ENCODE measurements at regions not wholly inside any gene's neighbourhood (a gene's known extent, or its start where the extent isn't known, plus 50 kb on each side); places are given as distances from the start of the nearest gene placed in this dataset.
"Not testable (repeated sequence)": the region's sequence is repeated elsewhere in the genome, so short reads cannot be mapped to it uniquely, and the experiment has no call there.

DNA sequence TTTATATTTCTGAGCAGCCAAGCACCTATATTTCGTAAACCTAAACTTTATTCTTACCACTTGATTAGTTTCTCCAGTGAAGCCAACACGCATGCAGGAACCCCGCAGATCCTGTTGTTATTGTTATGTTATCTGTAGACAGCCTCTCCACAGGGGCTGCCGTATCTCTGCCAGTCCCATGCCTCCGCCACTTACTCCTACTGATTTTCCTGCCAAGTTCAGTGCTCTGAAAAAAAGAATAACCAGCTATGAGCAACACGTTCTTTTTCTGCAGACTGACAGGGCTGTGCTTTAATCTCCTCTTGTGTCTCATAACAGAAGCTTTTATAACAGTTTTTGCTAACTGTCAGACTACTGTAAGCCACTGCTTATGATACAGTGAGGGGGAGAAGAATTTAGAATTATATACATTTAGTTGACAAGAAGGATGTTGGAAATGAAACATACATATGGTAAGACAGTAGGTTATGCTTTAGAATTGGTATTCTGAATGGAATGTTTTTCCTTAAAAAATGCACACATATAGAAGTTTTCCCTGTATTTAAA lies 347.4 kb downstream of the SI start:
- H3K4me3 ChIP-seq (ENCODE audit: low read length): no peak overlapping the region
- TF ChIP-seq, protein P1, sequence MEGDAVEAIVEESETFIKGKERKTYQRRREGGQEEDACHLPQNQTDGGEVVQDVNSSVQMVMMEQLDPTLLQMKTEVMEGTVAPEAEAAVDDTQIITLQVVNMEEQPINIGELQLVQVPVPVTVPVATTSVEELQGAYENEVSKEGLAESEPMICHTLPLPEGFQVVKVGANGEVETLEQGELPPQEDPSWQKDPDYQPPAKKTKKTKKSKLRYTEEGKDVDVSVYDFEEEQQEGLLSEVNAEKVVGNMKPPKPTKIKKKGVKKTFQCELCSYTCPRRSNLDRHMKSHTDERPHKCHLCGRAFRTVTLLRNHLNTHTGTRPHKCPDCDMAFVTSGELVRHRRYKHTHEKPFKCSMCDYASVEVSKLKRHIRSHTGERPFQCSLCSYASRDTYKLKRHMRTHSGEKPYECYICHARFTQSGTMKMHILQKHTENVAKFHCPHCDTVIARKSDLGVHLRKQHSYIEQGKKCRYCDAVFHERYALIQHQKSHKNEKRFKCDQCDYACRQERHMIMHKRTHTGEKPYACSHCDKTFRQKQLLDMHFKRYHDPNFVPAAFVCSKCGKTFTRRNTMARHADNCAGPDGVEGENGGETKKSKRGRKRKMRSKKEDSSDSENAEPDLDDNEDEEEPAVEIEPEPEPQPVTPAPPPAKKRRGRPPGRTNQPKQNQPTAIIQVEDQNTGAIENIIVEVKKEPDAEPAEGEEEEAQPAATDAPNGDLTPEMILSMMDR (conservative IDR thresholded peaks at IDR 0.05; ENCODE audit: low read length): no peak
- no peak for DNase-seq (ENCODE audit: low read depth)

DNA sequence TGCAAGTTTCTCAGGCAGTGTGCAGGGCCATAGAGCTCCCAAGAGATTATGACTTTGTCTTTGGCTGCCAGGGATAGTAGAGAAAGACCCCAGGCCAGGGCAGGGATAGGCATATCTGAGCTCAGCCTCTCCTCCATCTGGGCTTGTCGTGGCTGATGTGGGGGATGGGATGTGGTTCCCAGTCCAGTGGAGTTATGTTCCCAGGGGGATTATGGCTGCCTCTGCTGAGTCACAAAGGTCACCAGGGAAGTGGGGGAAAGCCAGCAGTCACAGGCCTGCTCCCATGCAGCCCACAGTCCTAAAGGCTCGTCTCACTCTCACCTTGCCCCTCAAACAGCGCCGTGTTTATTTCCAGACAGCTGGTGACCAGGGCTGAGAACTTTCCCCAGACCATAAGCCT lies 354.9 kb downstream of the SI start:
- no peak for DNase-seq (ENCODE audit: low read depth)
- TF ChIP-seq, protein P1 (conservative IDR thresholded peaks at IDR 0.05; ENCODE audit: low read length): no peak
- no peak overlapping the region for H3K4me3 ChIP-seq (ENCODE audit: low read length)

DNA sequence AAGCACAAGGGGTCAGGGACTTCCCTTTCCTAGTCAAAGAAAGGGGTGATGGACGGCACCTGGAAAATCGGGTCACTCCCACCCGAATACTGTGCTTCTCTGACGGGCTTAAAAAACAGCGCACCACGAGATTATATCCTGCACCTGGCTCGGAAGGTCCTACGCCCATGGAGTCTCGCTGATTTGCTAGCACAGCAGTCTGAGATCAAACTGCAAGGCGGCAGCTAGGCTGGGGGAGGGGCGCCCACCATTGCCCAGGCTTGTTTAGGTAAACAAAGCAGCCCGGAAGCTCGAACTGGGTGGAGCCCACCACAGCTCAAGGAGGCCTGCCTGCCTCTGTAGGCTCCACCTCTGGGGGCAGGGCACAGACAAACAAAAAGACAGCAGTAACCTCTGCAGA lies 375.5 kb downstream of the SI start:
- H3K4me3 ChIP-seq (ENCODE audit: low read length); DNase-seq (ENCODE audit: low read depth): not testable (repeated sequence)

DNA sequence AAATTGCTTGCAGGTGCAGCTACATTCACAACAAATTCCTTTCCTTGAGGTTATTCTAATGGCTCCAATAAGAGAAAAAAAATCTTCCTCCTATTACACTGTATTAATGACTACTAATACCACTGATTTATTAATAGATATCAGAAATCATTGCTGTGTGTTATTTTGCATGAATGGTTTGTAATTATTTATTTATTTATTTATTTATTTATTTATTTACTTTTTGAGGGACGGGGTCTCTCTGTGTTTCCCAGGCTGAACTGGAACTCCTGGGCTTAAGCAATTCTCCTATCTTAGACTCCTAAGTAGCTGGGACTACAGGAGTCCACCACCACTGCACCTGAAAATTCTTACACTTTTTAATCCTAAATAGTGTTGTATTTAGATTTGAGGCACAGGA lies 390.4 kb downstream of the SI start:
- TF ChIP-seq, protein P1 (conservative IDR thresholded peaks at IDR 0.05; ENCODE audit: low read length): no peak
- no peak overlapping the region for H3K4me3 ChIP-seq (ENCODE audit: low read length)
- no peak for DNase-seq (ENCODE audit: low read depth)

DNA sequence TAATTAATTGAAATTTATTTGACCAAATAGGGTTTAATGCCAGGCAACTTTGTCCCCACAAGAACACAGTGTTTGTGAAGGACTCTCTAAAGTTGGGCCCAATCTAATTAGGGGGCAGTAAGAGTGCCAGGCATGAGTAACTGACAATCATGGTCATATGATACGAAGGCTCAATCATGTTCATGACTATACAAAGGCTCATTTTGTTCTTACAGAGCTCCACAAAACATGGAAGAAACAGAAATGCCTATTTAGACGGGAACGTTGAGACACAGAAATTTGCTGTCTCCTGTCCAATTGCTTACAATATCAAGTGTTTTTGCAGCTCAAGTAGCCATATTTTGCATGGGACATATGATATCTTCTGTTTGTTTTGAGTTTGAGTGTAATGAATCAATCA lies 391.1 kb downstream of the SI start:
- no peak for DNase-seq (ENCODE audit: low read depth)
- TF ChIP-seq, protein P1 (conservative IDR thresholded peaks at IDR 0.05; ENCODE audit: low read length): no peak
- no peak overlapping the region for H3K4me3 ChIP-seq (ENCODE audit: low read length)

DNA sequence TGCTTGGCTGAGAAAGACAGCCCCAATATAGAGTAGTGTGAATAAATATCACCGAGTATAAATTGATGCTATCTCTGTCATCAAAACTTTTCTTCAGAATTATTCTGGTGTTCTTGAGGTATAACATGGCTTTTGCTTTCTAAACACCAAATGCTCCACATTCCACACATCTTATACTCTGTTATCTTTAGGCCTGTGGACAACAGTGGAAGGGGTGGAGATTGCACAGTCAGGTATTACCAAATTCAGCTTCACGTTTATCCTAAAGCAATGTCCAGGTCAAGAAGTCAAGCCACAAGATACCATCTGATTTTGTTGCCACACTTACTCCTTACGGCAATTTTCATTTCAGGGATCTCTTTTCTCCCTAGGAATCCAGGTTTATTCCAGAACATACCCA lies 394.8 kb downstream of the SI start:
- TF ChIP-seq, protein P1 (conservative IDR thresholded peaks at IDR 0.05; ENCODE audit: low read length): no peak
- H3K4me3 ChIP-seq (ENCODE audit: low read length): no peak overlapping the region
- DNase-seq (ENCODE audit: low read depth): no peak

DNA sequence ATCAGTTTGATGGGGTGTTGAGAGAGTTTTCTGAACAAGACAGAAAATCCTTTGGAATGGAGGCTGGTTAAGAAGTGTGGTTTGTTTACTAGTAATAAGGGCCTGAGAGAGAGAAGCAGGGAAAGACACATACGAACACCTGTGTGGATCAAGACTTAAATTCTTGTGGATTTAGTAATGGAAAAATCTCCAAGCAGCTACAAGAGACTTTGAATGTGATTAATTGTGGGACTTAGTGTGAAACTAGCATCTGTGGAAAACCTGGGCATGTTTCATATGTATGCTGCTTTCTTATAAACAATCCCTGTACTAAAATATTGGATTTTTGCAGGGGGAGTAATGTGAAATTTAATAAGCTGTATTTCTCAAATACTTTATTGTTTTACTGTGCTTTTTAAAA lies 399.1 kb downstream of the SI start:
- H3K4me3 ChIP-seq (ENCODE audit: low read length): no peak overlapping the region
- TF ChIP-seq, protein P1 (conservative IDR thresholded peaks at IDR 0.05; ENCODE audit: low read length): no peak
- no peak for DNase-seq (ENCODE audit: low read depth)

DNA sequence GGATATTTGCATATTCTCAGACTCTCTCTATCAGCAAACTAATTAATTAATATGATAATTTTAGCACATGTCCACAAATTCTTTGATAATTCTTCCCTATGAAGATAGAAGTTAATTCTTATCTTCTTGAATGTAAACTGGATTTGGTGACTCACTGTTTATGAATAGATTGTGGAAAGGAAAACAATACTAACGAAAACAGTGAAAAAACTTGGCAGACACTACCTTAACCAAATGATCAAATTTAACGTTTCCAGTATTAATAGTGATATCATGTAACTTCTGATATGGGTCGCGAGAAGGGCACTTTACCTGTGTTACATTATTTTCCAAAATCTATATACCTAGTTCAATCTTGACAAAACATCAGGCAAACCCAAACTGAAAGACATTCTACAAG lies 401.0 kb downstream of the SI start:
- no peak overlapping the region for H3K4me3 ChIP-seq (ENCODE audit: low read length)
- DNase-seq (ENCODE audit: low read depth): no peak
- TF ChIP-seq, protein P1 (conservative IDR thresholded peaks at IDR 0.05; ENCODE audit: low read length): no peak
